ENCODE measurements at regions not wholly inside any gene's neighbourhood (a gene's known extent, or its start where the extent isn't known, plus 50 kb on each side); places are given as distances from the start of the nearest gene placed in this dataset.

GRCh38 chr6:81194374-81194773, 558.1 kb downstream of the TENT5A start:
- TF ChIP-seq POLR2A (IDR thresholded peaks at IDR 0.05; ENCODE audit: low read depth, low read length): no peak
- TF ChIP-seq POLR2AphosphoS5 (IDR thresholded peaks at IDR 0.05; ENCODE audit: low read depth, low read length): no peak
- no peak for TF ChIP-seq TAF1 (IDR thresholded peaks at IDR 0.05; ENCODE audit: low read depth, low read length)
- TF ChIP-seq SPI1 (IDR thresholded peaks at IDR 0.05; ENCODE audit: low read depth, low read length): no peak
- TF ChIP-seq PAX5 (IDR thresholded peaks at IDR 0.05; ENCODE audit: insufficient read depth, low read length, severe bottlenecking): no peak
- TF ChIP-seq POU2F2 (IDR thresholded peaks at IDR 0.05; ENCODE audit: low read depth, low read length): no peak

Data from GM12891 (cell line).